Ovary (tissue), 3 donors: ENCODE measurements at regions not wholly inside any gene's neighbourhood (a gene's known extent, or its start where the extent isn't known, plus 50 kb on each side); places are given as distances from the start of the nearest gene placed in this dataset.

Experiments used
- EP300 ChIP-seq: sonication (generic); formaldehyde crosslinking; IDR thresholded peaks from one replicate; pipeline ENCODE4 v1.6.1; 2017; ENCODE audit warnings: antibody characterized with exemption
- POLR2A ChIP-seq: fragments of 450-650 bp; IDR thresholded peaks from one replicate; pipeline ENCODE4 v1.6.1; 2017; ENCODE audit warnings: antibody characterized with exemption, mild to moderate bottlenecking, moderate library complexity
- TF ChIP-seq, protein P1 (sequence below), 3 donors: fragments of 450-650 bp in 2 of 3; fragments of 200-600 bp in 1 of 3; IDR thresholded peaks; one replicate each; pipeline versions ENCODE4 v1.5.1 to v1.8.0; 2016 to 2022; ENCODE audit warnings: antibody characterized with exemption in 3 of 3, mild to moderate bottlenecking in 1 of 3
- donor health status: DM: no; HTN: no; CAD: no.

DNA sequence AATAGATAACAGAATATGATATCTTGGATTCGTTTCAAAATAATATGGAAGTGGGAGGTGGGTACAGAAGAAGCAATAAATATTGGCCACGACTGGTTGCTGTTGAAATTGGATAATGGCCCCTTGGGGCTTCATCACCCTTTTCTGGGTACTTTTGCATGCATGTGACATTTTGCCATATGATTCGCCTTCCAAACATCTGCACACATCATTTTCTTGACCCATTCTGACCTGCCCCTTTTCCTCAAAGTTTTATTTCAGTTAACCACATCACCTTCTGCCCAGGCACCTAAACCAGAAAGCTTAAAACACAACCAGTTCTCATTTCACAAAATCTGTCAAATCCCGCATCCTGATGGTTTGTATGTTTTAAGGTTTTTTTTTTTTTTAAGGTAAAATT is 116.7 kb upstream of the AGAP1 start:
- TF ChIP-seq, protein P1, sequence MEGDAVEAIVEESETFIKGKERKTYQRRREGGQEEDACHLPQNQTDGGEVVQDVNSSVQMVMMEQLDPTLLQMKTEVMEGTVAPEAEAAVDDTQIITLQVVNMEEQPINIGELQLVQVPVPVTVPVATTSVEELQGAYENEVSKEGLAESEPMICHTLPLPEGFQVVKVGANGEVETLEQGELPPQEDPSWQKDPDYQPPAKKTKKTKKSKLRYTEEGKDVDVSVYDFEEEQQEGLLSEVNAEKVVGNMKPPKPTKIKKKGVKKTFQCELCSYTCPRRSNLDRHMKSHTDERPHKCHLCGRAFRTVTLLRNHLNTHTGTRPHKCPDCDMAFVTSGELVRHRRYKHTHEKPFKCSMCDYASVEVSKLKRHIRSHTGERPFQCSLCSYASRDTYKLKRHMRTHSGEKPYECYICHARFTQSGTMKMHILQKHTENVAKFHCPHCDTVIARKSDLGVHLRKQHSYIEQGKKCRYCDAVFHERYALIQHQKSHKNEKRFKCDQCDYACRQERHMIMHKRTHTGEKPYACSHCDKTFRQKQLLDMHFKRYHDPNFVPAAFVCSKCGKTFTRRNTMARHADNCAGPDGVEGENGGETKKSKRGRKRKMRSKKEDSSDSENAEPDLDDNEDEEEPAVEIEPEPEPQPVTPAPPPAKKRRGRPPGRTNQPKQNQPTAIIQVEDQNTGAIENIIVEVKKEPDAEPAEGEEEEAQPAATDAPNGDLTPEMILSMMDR (IDR thresholded peaks at IDR 0.05): no peak
- TF ChIP-seq POLR2A (no peak), EP300 (no peak)
